Astrocyte of the spinal cord (primary cell): ENCODE measurements at regions not wholly inside any gene's neighbourhood (a gene's known extent, or its start where the extent isn't known, plus 50 kb on each side); places are given as distances from the start of the nearest gene placed in this dataset.
A peak's percentile ranks its signal among the peaks of the same experiment; 100 is the strongest.

Experiments
- DNase-seq: peaks from one replicate; pipeline ENCODE4 v3.0.0; 2011; ENCODE audit warnings: low read depth, low spot score
- H3K4me3 ChIP-seq: 2 replicates; pipeline ENCODE4 v1.5.1; 2011; ENCODE audit warnings: low read depth, mild to moderate bottlenecking, low read length, moderate library complexity
- CTCF ChIP-seq: IDR thresholded peaks from 2 replicates; pipeline ENCODE4 v1.5.1; 2012; ENCODE audit warnings: low read depth, mild to moderate bottlenecking, low read length, inconsistent platforms
- in situ Hi-C: cut with HindIII; loops from 2 replicates; pipeline ENCODE4 v1.10.0; 2017; ENCODE audit warnings: low sequenced_read_pairs

- TF ChIP-seq CTCF = no peak
- DNase-seq = no peak
- in situ Hi-C loops = no loop called here
- H3K4me3 ChIP-seq = no peak overlapping the region
Measured at GRCh38 chr22:22097727-22098228, 115.2 kb upstream of the TOP3B start.

DNA sequence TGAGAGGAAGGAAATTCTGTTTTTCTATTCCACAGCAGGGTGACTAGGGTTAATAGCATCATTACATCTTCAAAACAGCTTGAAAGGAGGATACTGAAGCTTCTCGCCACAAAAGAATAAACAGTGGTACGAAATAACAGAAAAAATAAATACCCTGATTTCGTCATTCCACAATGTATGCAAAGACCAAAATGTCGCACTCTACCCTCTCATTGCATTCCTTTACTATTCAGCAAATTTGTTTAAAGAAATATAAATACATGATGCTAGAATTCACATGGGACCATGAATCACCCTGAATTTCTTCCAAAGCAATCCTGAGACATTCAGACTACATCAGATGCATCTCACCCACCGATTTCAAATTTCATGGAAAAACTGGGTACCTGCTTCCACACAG lies 112.3 kb upstream of the TOP3B start:
- DNase-seq = peak; percentile 5
- in situ Hi-C loops = no loop called here
- no peak for TF ChIP-seq CTCF
- no peak overlapping the region for H3K4me3 ChIP-seq

GRCh38 chr22:22094514-22094913 lies 111.9 kb upstream of the TOP3B start:
- no peak for TF ChIP-seq CTCF

GRCh38 chr22:22093743-22094142 lies 111.2 kb upstream of the TOP3B start:
- in situ Hi-C loops = no loop called here
- no peak for TF ChIP-seq CTCF
- no peak for DNase-seq
- H3K4me3 ChIP-seq = no peak overlapping the region

More at GRCh38 chr22:22094514-22094913, 111.9 kb upstream of the TOP3B start:
- in situ Hi-C loops = no loop called here
- no peak for DNase-seq
- H3K4me3 ChIP-seq = no peak overlapping the region

- DNase-seq = no peak
- H3K4me3 ChIP-seq = no peak overlapping the region
- in situ Hi-C loops = no loop called here
- no peak for TF ChIP-seq CTCF
Measured at GRCh38 chr22:22092974-22093373, 110.4 kb upstream of the TOP3B start.

- H3K4me3 ChIP-seq = no peak overlapping the region
- in situ Hi-C loops = no loop called here
- DNase-seq = no peak
- no peak for TF ChIP-seq CTCF
Measured at GRCh38 chr22:22092101-22092500, 109.5 kb upstream of the TOP3B start.

- no peak for DNase-seq
- TF ChIP-seq CTCF = no peak
- H3K4me3 ChIP-seq = no peak overlapping the region
- in situ Hi-C loops = no loop called here
Measured at GRCh38 chr22:22091400-22091878, 108.9 kb upstream of the TOP3B start.
